Activated naive CD4-positive, alpha-beta T cell treated with Interleukin-2 at 50 U/mL for 16 hours (primary cell): ENCODE measurements at regions not wholly inside any gene's neighbourhood (a gene's known extent, or its start where the extent isn't known, plus 50 kb on each side); places are given as distances from the start of the nearest gene placed in this dataset.

Experiments used
- DNase-seq: peaks from one replicate; pipeline ENCODE4 v3.0.0-alpha.2; 2020

DNA sequence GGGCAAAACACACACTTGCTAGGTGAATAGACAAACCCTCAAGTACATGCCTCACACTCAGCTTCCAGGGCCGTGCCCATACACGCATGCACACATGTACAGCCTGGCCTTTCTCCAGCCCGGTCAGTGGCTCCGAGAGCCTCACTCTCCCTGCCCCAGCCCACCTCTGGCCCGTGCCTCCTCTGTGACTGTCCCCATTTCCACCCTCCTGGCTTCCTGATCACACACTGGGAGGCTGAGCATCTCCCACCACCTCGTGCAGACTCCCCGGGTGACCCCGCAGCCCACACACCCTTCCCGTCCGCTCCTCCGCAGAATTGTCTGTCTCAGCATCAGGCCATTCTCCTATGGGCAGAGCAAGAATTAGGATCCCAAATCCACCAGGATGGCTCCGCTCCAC is 634.1 kb downstream of the TBC1D22A start:
- no peak for DNase-seq

GRCh38 chr22:47396105-47396504 is 633.7 kb downstream of the TBC1D22A start:
- no peak for DNase-seq

GRCh38 chr22:47395481-47395880 is 633.0 kb downstream of the TBC1D22A start:
- no peak for DNase-seq

DNA sequence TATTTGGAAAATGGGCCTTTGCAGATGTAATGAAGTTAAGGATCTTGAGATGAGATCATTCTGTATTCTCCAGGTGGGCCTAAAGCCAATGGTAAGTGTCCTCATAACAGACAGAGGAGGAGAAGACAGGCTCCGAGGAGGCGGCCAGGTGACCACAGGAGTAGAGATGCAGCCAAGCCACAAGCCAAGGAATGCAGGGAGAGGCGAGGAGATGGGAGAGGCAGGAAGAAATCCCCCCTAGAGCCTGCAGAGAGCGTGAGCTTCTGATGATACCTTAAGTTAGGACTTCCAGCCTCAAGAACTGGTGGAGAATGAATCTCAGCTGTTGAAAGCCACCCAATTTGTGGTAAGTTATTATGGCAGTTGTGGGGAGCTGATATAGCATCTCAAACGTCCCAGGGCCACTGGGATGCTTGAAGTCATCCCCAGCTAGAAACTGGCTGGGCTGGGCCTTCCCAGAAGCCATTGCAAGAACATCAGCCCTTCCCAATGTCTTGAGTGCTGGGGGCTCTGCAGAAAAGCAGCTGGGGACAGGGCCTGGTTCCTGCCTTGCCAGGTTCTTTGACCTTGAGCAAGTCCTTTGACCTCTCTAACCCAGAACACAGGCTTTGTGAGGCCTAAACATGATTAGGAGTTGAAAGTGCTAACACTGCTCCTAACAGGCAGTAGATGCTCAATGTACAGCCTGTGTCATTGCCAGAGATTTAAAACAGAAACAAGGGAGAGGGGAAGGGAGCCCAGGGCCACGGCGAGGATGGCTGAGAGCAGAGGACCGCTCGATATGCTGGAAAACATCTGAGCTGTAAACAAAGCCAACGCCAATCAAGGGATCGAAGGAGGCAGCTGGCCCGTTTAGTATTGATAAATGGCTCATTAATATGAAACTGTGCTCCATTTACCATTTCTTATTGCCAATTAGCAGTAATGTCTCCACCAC is 632.3 kb downstream of the TBC1D22A start:
- no peak for DNase-seq

GRCh38 chr22:47393191-47393590 is 630.7 kb downstream of the TBC1D22A start:
- no peak for DNase-seq

DNA sequence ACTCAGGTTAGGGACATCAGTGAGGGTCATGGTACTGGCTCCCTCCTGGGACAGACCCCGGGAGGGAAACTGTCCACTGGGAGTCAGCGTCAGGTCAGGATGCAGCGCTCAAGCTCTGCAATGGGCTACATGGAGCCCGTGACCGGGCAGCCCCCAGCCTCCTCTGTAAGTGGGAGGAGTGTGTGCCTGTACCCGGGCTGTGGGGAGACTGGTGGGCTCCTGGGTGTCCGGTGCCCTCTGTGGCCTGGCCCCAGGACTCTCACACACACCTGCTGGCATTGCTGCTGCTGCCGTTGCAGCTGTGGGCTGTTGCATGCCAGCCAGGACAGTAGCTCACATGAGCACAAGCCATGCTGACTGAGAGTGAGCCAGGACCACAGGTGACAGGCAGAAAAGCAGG is 630.3 kb downstream of the TBC1D22A start:
- DNase-seq: no peak

- DNase-seq: no peak
Measured at GRCh38 chr22:47392054-47392347, 629.6 kb downstream of the TBC1D22A start.

DNA sequence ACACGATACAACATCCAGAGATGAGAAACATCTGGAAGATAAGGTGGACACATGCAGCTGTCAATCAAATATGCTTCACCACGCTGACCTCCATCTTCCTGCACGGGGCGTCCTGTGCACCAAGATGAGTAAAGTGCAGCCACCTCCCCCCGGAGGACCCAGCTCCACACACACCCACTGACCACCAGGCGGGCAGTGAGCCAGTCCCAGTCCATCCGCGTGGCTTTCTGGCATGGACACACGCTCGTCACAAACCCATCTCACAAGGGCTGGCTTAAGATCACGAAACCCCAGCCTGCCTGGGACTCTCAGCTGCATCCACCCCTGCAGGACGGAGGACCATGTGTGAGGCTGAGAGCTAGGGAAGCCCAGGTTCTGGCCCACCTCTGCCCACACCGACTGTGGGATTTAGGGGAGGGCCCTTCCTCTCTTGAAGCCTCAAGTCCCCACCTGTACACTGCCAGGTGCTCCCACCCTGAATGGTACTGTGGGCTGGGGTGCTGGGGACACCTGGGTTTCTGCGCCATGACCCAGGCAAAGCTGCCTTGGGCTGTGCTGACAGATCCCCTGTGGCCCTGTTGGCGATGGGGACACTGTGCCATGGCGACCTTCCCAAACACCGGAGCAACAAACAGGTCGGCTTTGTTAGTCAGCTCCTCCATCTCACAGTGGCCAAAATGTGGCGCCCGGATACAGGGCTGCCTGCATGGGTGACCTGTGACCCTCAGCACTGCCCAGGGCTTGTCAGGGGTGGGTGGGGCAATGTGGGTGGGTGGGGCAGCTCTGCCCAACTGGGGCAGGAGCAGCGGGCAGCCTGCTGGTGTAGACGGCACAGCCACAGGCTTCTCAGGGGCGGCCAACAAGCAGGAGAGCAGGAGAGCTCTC is 629.0 kb downstream of the TBC1D22A start:
- no peak for DNase-seq

GRCh38 chr22:47390026-47390970 is 627.8 kb downstream of the TBC1D22A start:
- no peak for DNase-seq

DNA sequence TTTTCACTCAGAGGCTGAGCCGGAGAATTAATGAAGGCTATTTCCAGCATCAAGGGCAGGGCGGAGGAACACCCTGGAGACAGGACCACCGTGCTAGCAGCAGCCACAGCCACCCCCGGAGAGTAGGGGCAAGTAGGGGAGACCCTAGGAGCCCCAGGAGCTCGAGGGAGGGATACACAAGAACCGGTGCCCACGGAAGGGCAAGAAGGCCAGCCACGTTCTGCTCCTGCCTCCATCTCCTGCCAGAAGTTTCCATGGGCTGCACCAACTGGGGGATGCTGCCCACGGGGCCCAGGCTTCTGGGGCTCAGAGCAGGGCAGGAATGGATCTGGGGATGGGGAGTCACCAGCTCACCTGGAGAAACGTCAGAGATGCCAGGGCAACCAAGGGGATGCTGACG is 626.8 kb downstream of the TBC1D22A start:
- no peak for DNase-seq

DNA sequence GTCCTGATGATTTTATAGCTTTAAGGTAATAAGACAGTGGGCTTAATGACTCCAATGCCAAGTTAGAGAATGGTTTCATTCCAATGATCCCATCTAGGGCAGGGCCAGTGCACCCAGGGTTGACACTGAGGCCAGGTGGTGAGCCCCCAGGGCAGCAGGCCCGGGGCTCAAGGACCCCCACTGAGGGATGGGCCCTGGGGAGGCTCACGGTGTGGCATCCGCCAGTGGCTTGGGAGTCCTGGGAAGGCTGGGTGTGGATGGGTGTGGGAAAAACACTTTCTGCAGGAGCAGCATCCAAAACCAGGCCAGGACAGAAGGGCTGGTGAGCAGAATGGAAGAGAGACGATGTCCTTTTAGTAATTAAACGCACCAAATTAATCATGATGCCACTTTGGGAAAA is 626.3 kb downstream of the TBC1D22A start:
- no peak for DNase-seq

- no peak for DNase-seq
Measured at GRCh38 chr22:47388331-47388730, 625.9 kb downstream of the TBC1D22A start.

- DNase-seq: no peak
Measured at GRCh38 chr22:47386812-47387510, 624.5 kb downstream of the TBC1D22A start.

GRCh38 chr22:47384977-47385376 is 622.5 kb downstream of the TBC1D22A start:
- no peak for DNase-seq

DNA sequence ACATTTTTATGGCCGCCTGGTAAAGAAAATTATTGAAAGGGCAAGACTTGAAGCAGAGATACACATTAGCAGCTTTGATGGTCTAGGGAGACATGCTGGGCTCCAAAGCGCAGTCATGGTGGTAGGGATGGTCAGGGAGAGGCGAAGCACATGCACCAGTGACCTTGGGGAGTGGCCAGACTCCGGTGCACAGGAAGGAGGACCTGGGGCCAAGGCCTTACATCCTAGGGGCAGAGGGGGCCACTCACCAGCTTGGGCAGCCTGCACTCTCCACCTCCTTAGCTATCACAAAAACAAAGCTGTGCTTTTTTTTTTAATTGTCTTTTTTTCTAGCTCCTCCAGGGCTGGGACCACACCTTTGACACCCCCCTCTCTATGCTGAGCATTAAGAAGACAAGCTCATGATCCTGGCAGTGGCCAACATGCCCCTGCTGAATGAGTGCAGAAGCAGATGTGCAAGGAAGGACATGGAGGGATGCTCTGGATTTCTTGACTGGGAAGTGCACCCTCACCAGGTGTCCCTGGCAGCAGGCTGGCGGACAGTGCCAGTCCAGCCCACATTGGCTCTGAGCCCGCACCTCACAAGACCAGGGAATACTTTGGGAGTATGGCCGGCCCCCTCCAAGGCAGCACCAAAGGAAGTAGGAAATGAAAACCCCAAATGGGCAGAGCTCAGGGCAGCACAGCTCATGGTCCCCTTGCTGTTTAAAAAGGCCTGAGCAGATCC is 619.9 kb downstream of the TBC1D22A start:
- no peak for DNase-seq

DNA sequence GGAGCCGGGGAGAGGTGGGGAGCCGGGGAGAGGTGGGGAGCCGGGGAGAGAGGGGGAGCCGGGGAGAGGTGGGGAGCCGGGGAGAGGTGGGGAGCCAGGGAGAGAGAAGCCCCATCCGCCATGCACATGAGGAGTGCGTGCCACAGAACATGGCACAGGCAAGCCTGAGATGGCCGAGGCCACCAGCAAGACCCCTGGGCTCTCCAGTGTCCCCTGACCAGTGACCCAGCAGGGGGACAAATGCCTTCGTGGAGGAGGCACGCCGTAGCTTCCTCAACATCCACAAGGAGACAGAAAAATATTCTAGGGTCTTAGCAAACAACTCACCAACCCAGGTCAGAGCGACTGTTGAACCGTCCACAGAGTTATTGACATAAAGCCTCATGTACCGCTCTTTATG is 618.8 kb downstream of the TBC1D22A start:
- DNase-seq: no peak

DNA sequence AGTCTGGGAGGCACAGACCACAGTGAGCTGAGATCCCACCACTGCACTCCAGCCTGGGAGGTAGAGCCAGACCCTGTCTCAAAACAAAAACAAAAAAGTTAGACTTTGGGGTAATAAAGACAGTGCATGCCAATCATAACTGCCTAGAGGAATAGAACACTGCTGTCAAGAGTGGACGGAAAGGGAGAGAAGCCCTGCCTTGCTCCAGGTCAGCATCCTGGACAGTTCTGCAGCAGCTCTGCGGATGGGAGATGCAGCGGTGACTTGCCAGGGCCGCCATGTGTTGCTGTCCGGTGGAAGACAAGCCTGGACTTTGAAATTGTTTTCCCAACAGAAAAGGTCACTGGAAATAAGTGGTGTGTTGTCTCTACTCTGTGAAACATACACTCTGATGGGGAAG is 618.2 kb downstream of the TBC1D22A start:
- no peak for DNase-seq

GRCh38 chr22:47379037-47379436 is 616.6 kb downstream of the TBC1D22A start:
- DNase-seq: no peak

DNA sequence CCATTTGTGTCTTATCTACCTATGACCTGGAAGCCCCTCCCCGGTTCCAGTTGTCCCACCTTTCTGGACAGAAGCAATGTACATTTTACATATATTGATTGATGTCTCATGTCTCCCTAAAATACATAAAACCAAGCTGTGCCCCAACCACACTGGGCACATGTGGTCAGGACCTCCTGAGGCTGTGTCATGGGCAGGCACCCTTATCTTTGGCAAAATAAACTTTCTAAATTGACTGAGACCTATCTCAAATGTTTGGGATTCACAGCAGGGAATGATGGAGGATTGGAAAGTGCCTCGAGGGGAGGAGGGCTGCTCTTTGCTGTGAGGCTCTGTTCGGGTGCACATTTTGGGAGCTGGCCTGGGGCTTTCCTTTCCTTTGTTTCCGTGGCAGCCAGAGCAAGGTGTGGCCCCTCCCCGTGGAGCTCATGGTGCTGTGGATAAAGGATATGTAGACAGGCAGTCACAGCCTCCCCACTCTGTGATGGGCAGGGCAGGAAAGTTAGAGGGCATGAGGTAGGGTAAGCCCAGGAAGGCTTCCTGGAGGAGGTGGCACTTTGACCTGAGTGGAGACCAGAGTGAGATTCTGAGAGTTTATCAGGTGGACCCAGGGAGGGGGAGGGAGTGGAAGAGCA is 615.6 kb downstream of the TBC1D22A start:
- no peak for DNase-seq

- no peak for DNase-seq
Measured at GRCh38 chr22:47376901-47377505, 614.6 kb downstream of the TBC1D22A start.

- DNase-seq: no peak
Measured at GRCh38 chr22:47376322-47376700, 613.9 kb downstream of the TBC1D22A start.
